ENCODE measurements at regions not wholly inside any gene's neighbourhood (a gene's known extent, or its start where the extent isn't known, plus 50 kb on each side); places are given as distances from the start of the nearest gene placed in this dataset.

GRCh38 chr9:20280330-20280729 is 342.0 kb downstream of the MLLT3 start:
- TF ChIP-seq CTCF (IDR thresholded peaks at IDR 0.05): peak; percentile 11; the same call in 1 of the 2 replicates
- TF ChIP-seq ZFX (IDR thresholded peaks at IDR 0.05; ENCODE audit: borderline replicate concordance): no peak

Measured in 22Rv1 (cell line).